ENCODE measurements at regions not wholly inside any gene's neighbourhood (a gene's known extent, or its start where the extent isn't known, plus 50 kb on each side); places are given as distances from the start of the nearest gene placed in this dataset.

DNA sequence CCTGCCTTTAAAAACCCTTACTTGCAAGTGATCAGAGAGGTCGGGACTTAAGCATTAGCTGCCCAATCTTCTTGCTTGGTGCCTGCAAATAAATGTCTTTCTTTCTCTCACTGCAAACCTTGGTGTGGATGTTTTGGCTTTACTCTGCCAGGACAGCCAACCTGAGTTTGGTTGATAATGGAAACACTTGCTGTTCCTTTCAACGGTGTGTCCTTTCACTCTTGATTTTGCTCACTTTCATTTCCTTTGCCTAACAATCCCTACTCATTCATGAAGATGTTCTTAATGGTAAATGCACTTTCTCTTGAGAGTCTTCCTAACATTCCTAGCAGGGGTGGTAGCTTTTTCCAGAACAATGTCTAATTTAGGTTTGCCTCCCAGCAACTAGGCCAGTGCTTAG is 366.2 kb downstream of the HRH4 start:
- CTCF ChIA-PET, result interaction anchor here (0.6 to 1.4 kb wide), 3 partner anchors 8 to 296 kb away, joined by 3 to 6 read pairs (median 4); no protein-coding TSS in a partner anchor
- H2AK9ac ChIP-seq (replicated peaks; ENCODE audit: low read depth, low read length, poor library complexity), result no peak overlapping the region
- no TSS peak for BruUV-seq (replicated peaks)
- H3K14ac ChIP-seq (replicated peaks; ENCODE audit: low read depth, low read length), result peak overlapping the region; percentile 29; the same call in 1 of the 2 replicates
- H3K9ac ChIP-seq (ENCODE audit: low read depth, low read length), result no peak overlapping the region
- H3K18ac ChIP-seq (ENCODE audit: low read depth, low read length), result peak overlapping the region; percentile 64; the same call in 1 of the 2 replicates
- DNase-seq (no peak), ATAC-seq (ENCODE audit: low read depth) (no peak)
- H2BK5ac ChIP-seq (ENCODE audit: low read depth, low read length, poor library complexity, severe bottlenecking), result no peak overlapping the region
- no peaks in the 10 kb centered on the region for H4K20me1 ChIP-seq (ENCODE audit: insufficient read depth, low read length)
- H4K5ac ChIP-seq (ENCODE audit: low read depth, low read length), result peak overlapping the region; percentile 29; the same call in 1 of the 2 replicates
- in situ Hi-C loops (cut with MboI; ENCODE audit: low sequenced_read_pairs) (no loop called here), dilution Hi-C loops (cut with HindIII; ENCODE audit: low sequenced_read_pairs, unreplicated experiment) (no loop called here), intact Hi-C loops (cut with micrococcal nuclease) (no loop called here)
- TF ChIP-seq, protein P1, sequence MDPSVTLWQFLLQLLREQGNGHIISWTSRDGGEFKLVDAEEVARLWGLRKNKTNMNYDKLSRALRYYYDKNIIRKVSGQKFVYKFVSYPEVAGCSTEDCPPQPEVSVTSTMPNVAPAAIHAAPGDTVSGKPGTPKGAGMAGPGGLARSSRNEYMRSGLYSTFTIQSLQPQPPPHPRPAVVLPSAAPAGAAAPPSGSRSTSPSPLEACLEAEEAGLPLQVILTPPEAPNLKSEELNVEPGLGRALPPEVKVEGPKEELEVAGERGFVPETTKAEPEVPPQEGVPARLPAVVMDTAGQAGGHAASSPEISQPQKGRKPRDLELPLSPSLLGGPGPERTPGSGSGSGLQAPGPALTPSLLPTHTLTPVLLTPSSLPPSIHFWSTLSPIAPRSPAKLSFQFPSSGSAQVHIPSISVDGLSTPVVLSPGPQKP (IDR thresholded peaks at IDR 0.05; ENCODE audit: borderline replicate concordance, low read depth, low read length), result no peak
- peak overlapping the region; percentile 39; the same call in 1 of the 2 replicates for H2BK120ac ChIP-seq (ENCODE audit: low read depth, low read length)
- no peak overlapping the region for H2AFZ ChIP-seq (replicated peaks; ENCODE audit: low read length, poor library complexity)
- no peak overlapping the region for H3K27ac ChIP-seq (ENCODE audit: insufficient read depth, low read length)
- H3K4me3 ChIP-seq (ENCODE audit: insufficient read depth, low read depth, low read length), result no peak overlapping the region
- 0 out of 2 replicates have a peak overlapping the region, but pooled peaks have one; percentile 6 for H4K91ac ChIP-seq (ENCODE audit: insufficient read depth, low read depth, low read length)
- H3K36me3 ChIP-seq (ENCODE audit: control insufficient read depth, insufficient read depth, low read length), result no peaks in the 10 kb centered on the region
- peaks cover 5% of the 10 kb centered on the region; the same call in 1 of the 2 replicates for H3K4me1 ChIP-seq (ENCODE audit: control insufficient read depth, insufficient read depth, low read length)
- no peak overlapping the region for H4K8ac ChIP-seq (ENCODE audit: low read depth in 2 of 2, low read length in 2 of 2)
- no peaks in the 10 kb centered on the region for H3K9me3 ChIP-seq (ENCODE audit: control insufficient read depth, insufficient read depth, low read length)
- peak overlapping the region; percentile 38; the same call in 1 of the 2 replicates for H2BK20ac ChIP-seq (ENCODE audit: low read depth, low read length)
- H3K23ac ChIP-seq (ENCODE audit: low read depth, low read length), result no peak overlapping the region
- no peak overlapping the region for H3K56ac ChIP-seq (ENCODE audit: extremely low read depth, insufficient read depth, low read length)
- no peaks in the 10 kb centered on the region for H3K9me1 ChIP-seq (ENCODE audit: insufficient read depth, low read length)
- H3K4me2 ChIP-seq (ENCODE audit: low read depth, low read length), result no peak overlapping the region
- 0 out of 3 replicates have a peak overlapping the region, but pooled peaks have one; percentile 20 for H2BK15ac ChIP-seq (ENCODE audit: low read depth, low read length)
- WGBS, 2 experiments (ENCODE audit: extremely low coverage in 2 of 2, insufficient read length in 1 of 2), result no CpG with 5 or more reads among the region's 2 CpGs
- H3K79me1 ChIP-seq (ENCODE audit: low read depth in 1 of 2, low read length in 2 of 2), result no peaks in the 10 kb centered on the region
- POLR2A ChIA-PET (ENCODE audit: unreplicated experiment), result no interaction called here
- no peak overlapping the region for H2AK5ac ChIP-seq (ENCODE audit: low read depth, low read length)
- peak overlapping the region; percentile 5; the same call in 1 of the 2 replicates for H3K4ac ChIP-seq (ENCODE audit: low read depth, low read length)
- H3K27me3 ChIP-seq (ENCODE audit: control insufficient read depth, insufficient read depth, low read length), result peaks cover 2% of the 10 kb centered on the region; the same call in 1 of the 2 replicates
